DND-41 (cell line): ENCODE measurements at regions not wholly inside any gene's neighbourhood (a gene's known extent, or its start where the extent isn't known, plus 50 kb on each side); places are given as distances from the start of the nearest gene placed in this dataset.

Source experiments
- EZH2 ChIP-seq: IDR thresholded peaks from 3 replicates; pipeline ENCODE4 v1.6.1; 2012; ENCODE audit warnings: borderline replicate concordance, low read depth, mild to moderate bottlenecking, moderate library complexity, low read length, inconsistent platforms; ENCODE audit not compliant: severe bottlenecking
- TF ChIP-seq, protein P1 (sequence below): IDR thresholded peaks from 2 replicates; pipeline ENCODE4 v1.5.1; 2012; ENCODE audit warnings: borderline replicate concordance, low read length, moderate library complexity, mild to moderate bottlenecking; ENCODE audit not compliant: poor library complexity, severe bottlenecking; ENCODE audit errors: extremely low read depth

- TF ChIP-seq, protein P1, sequence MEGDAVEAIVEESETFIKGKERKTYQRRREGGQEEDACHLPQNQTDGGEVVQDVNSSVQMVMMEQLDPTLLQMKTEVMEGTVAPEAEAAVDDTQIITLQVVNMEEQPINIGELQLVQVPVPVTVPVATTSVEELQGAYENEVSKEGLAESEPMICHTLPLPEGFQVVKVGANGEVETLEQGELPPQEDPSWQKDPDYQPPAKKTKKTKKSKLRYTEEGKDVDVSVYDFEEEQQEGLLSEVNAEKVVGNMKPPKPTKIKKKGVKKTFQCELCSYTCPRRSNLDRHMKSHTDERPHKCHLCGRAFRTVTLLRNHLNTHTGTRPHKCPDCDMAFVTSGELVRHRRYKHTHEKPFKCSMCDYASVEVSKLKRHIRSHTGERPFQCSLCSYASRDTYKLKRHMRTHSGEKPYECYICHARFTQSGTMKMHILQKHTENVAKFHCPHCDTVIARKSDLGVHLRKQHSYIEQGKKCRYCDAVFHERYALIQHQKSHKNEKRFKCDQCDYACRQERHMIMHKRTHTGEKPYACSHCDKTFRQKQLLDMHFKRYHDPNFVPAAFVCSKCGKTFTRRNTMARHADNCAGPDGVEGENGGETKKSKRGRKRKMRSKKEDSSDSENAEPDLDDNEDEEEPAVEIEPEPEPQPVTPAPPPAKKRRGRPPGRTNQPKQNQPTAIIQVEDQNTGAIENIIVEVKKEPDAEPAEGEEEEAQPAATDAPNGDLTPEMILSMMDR: no peak
- no peak for TF ChIP-seq EZH2
Measured at GRCh38 chr4:108411836-108412235, 208.5 kb upstream of the RPL34 start.
